Natural killer cell (primary cell): ENCODE measurements at regions not wholly inside any gene's neighbourhood (a gene's known extent, or its start where the extent isn't known, plus 50 kb on each side); places are given as distances from the start of the nearest gene placed in this dataset.

Experiments used
- ATAC-seq, 3 donors: fragments of 150-1000 bp in 2 of 3; fragments of 200-7000 bp in 1 of 3; cut with Tn5 transposase; 1 replicate in 1 of 3; 2 replicates in 2 of 3; pipeline ENCODE4 v1.10.0; 2021; ENCODE audit warnings: mild to moderate bottlenecking in 2 of 3, moderate library complexity in 2 of 3
- DNase-seq, 2 donors: peaks; one replicate each; pipeline versions ENCODE4 v3.0.0 to v3.0.0-alpha.2; 2013 to 2021; ENCODE audit warnings: mixed read lengths in 1 of 2
- H3K27ac ChIP-seq: one replicate; pipeline ENCODE4 v1.5.1; 2013; ENCODE audit warnings: mild to moderate bottlenecking, low read length
- H3K27me3 ChIP-seq: one replicate; pipeline ENCODE4 v1.6.1; 2013; ENCODE audit warnings: low read length; ENCODE audit not compliant: control insufficient read depth, insufficient read depth
- H3K36me3 ChIP-seq: one replicate; pipeline ENCODE4 v1.6.1; 2013; ENCODE audit warnings: low read length; ENCODE audit not compliant: control insufficient read depth, insufficient read depth
- H3K4me1 ChIP-seq: one replicate; pipeline ENCODE4 v1.6.1; 2013; ENCODE audit warnings: low read length; ENCODE audit not compliant: control insufficient read depth, insufficient read depth
- H3K4me3 ChIP-seq: one replicate; pipeline ENCODE4 v1.5.1; 2013; ENCODE audit warnings: low read length
- H3K9me3 ChIP-seq: one replicate; pipeline ENCODE4 v1.6.1; 2013; ENCODE audit warnings: low read length; ENCODE audit not compliant: control insufficient read depth, insufficient read depth
- H3K27ac Mint-ChIP-seq, 2 donors: one replicate each; pipeline ENCODE4 v1.8.0; 2022; ENCODE audit warnings: mild to moderate bottlenecking in 2 of 2, mixed read lengths in 2 of 2, moderate library complexity in 1 of 2
- H3K27me3 Mint-ChIP-seq, 2 donors: one replicate each; pipeline ENCODE4 v1.8.0; 2022; ENCODE audit warnings: low read depth in 2 of 2, mixed read lengths in 2 of 2
- H3K36me3 Mint-ChIP-seq: one replicate; pipeline ENCODE4 v1.8.0; 2022; ENCODE audit warnings: mixed read lengths
- H3K4me1 Mint-ChIP-seq, 2 donors: one replicate each; pipeline ENCODE4 v1.8.0; 2022; ENCODE audit warnings: mixed read lengths in 2 of 2
- H3K4me3 Mint-ChIP-seq: one replicate; pipeline ENCODE4 v1.8.0; 2022; ENCODE audit warnings: mild to moderate bottlenecking, moderate library complexity, mixed read lengths
- H3K9me3 Mint-ChIP-seq, 2 donors: one replicate each; pipeline ENCODE4 v1.8.0; 2022; ENCODE audit warnings: mixed read lengths in 2 of 2
- CTCF ChIP-seq: fragments of 200-600 bp; IDR thresholded peaks from one replicate; pipeline ENCODE4 v1.8.0; 2022; ENCODE audit warnings: antibody characterized with exemption
- WGBS: methylation state at CpG from one replicate; pipeline ENCODE4 v1.1.7; 2013; ENCODE audit warnings: missing lambda C conversion rate; ENCODE audit not compliant: insufficient coverage; 5-methylcytosine and 5-hydroxymethylcytosine counted together
- intact Hi-C: fragments of 100-400 bp; cut with micrococcal nuclease; formaldehyde crosslinking; loops from one replicate; pipeline ENCODE4 v1.14.2; 2022

DNA sequence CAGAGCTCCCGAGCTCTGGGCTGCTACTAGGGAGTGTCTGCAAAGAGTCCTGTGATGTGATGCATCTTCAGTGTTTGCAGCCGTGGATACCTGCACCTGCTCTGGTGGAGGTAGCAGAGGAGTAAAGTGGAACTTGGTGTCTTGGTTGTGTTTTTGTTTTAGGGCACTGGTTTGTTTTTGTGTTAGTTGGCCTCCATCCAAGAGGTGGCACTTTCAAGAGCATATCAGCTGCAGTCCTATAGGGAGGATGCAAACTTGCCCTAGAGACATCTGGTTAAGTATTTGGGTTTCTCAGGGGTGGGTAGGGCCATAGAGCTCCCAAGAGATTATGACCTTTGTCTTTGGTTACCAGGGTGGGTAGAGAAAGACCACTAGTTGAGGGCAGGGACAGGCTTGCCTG lies 1249.0 kb upstream of the FAM98A start:
- Mint-ChIP-seq H3K4me1 (no peaks in the 10 kb centered on the region), H3K36me3 (no peaks in the 10 kb centered on the region), H3K9me3 (peaks cover 13 to 16% of the 10 kb centered on the region in 2 donors), H3K27me3 (no peaks in the 10 kb centered on the region), H3K27ac (no peak overlapping the region), H3K4me3 (no peak overlapping the region)
- H3K27ac ChIP-seq, result no peak overlapping the region
- intact Hi-C loops, result no loop called here
- ATAC-seq (no peak), DNase-seq (no peak)
- no peaks in the 10 kb centered on the region for H3K36me3 ChIP-seq
- 62% methylated on average over 2 of the region's 2 CpGs for WGBS
- no peak for TF ChIP-seq CTCF
- H3K4me3 ChIP-seq, result no peak overlapping the region
- no peaks in the 10 kb centered on the region for H3K27me3 ChIP-seq
- no peaks in the 10 kb centered on the region for H3K4me1 ChIP-seq
- H3K9me3 ChIP-seq, result peaks cover 12% of the 10 kb centered on the region

DNA sequence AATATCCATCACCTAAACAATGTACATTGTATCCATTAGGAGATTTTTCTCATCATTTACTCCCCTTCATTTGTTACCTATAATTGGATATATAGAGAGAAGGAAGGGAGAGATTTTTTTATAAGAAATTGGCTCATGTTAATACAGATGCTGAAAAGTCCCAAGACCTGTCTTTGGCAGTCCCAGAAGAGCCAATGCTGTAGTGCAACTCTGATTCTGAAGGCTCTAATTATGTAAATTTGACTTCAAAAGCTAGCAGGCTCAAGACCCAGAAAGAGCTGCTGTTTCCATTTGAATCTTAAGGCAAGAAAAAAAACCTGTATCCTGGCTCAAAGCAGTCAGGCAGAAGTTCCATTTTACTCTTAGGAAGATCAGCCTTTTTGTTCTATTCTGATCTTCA lies 1245.5 kb upstream of the FAM98A start:
- no peak for ATAC-seq

DNA sequence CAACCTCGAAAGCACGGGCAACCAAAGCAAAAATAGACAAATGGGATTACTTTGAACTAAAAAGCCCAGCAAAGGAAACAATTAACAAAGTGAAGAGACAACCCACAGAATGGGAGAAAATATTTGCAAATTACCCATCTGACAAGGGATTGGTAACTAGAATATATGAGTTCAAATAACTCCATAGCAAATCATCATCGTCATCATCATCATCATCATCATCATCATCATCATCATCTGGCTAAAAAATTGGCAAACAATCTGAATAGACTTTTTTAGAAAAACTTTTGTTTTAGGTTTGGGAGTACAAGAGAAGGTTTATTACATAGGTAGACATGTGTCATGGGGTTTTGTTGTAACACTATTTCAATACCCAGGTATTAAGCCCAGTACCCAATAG lies 1239.3 kb upstream of the FAM98A start:
- Histone ChIP-seq H3K27me3 (no peaks in the 10 kb centered on the region), H3K4me3 (no peak overlapping the region), H3K27ac (no peak overlapping the region), H3K36me3 (no peaks in the 10 kb centered on the region), H3K4me1 (no peaks in the 10 kb centered on the region), H3K9me3 (no peaks in the 10 kb centered on the region)
- Mint-ChIP-seq H3K36me3 (peaks cover 12% of the 10 kb centered on the region), H3K27ac (no peak overlapping the region), H3K9me3 (peaks cover 9 to 18% of the 10 kb centered on the region in 2 donors), H3K4me1 (no peaks in the 10 kb centered on the region), H3K27me3 (no peaks in the 10 kb centered on the region), H3K4me3 (no peak overlapping the region)
- no peak for TF ChIP-seq CTCF
- 83% methylated on average over 2 of the region's 3 CpGs for WGBS
- ATAC-seq (no peak), DNase-seq (no peak)
- intact Hi-C loops, result no loop called here

More for the DNA sequence above, 1245.5 kb upstream of the FAM98A start:
- Mint-ChIP-seq H3K4me3 (no peak overlapping the region), H3K36me3 (no peaks in the 10 kb centered on the region), H3K4me1 (no peaks in the 10 kb centered on the region), H3K9me3 (peaks cover 11% of the 10 kb centered on the region in 2 donors), H3K27me3 (no peaks in the 10 kb centered on the region), H3K27ac (no peak overlapping the region)
- intact Hi-C loops, result no loop called here
- Histone ChIP-seq H3K27me3 (no peaks in the 10 kb centered on the region), H3K4me3 (no peak overlapping the region), H3K36me3 (no peaks in the 10 kb centered on the region), H3K9me3 (peaks cover 10% of the 10 kb centered on the region), H3K4me1 (no peaks in the 10 kb centered on the region), H3K27ac (no peak overlapping the region)
- no peak for TF ChIP-seq CTCF
- DNase-seq, result no peak

DNA sequence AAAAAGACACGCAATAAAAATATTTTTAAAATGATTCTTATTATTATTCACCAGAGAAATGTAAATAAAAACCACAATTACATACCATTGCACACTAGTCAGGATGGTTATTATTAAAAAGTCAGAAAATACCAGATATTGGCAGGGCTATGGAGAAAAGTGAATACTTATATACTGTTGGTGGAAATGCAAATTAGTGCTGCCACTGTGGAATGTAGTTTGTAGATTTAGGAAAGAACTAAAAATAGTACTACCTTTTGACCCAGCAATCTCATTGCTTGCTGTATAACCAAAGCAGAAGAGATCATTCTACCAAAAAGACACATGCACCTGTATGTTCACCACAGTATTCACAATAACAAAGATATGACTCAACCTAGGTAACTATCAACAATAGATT lies 1237.3 kb upstream of the FAM98A start:
- intact Hi-C loops, result no loop called here
- Mint-ChIP-seq H3K4me3 (no peak overlapping the region), H3K36me3 (peaks cover 12% of the 10 kb centered on the region), H3K9me3 (peaks cover 13 to 20% of the 10 kb centered on the region in 2 donors), H3K27ac (no peak overlapping the region), H3K27me3 (no peaks in the 10 kb centered on the region), H3K4me1 (no peaks in the 10 kb centered on the region)
- DNase-seq (no peak), ATAC-seq (no peak)
- no peak for TF ChIP-seq CTCF
- no peaks in the 10 kb centered on the region for H3K27me3 ChIP-seq
- no peak overlapping the region for H3K27ac ChIP-seq
- no peaks in the 10 kb centered on the region for H3K36me3 ChIP-seq
- H3K4me3 ChIP-seq, result no peak overlapping the region
- no peaks in the 10 kb centered on the region for H3K9me3 ChIP-seq
- no CpG with 5 or more reads among the region's 1 CpG for WGBS
- H3K4me1 ChIP-seq, result no peaks in the 10 kb centered on the region
